HepG2 (cell line): ENCODE measurements at regions not wholly inside any gene's neighbourhood (a gene's known extent, or its start where the extent isn't known, plus 50 kb on each side); places are given as distances from the start of the nearest gene placed in this dataset.

Experiments
- ATAC-seq: fragments of 200-7000 bp; cut with Tn5 transposase; 3 replicates; pipeline ENCODE4 v1.9.1; 2020; ENCODE audit warnings: mild to moderate bottlenecking, moderate library complexity
- BruUV-seq: library from RNA; stranded (reverse); fragments of 400-500 nt; replicated peaks from 2 replicates; lab custom pipeline; 2021; lab: Mats Ljungman, UMichigan
- CTCF ChIA-PET: fragments of 300-600 bp; formaldehyde crosslinking; extraction: SDS; loops from one replicate; lab custom pipeline; 2021; ENCODE audit warnings: low total read pairs, inconsistent platforms, low intra/inter-chr PET ratio; lab: Yijun Ruan, JAX
- POLR2A ChIA-PET: fragments of 350-600 bp; sonication (Branson Sonifier 250); formaldehyde crosslinking; loops from one replicate; lab custom pipeline; 2020; ENCODE audit warnings: antibody characterized with exemption, inconsistent platforms; lab: Yijun Ruan, JAX
- DNase-seq: peaks from one replicate; pipeline ENCODE4 v3.0.0-alpha.2; 2015; ENCODE audit warnings: low spot score
- FAIRE-seq: peaks from 3 replicates; lab custom pipeline; 2011; peaks lifted over from hg19 to GRCh38; lab: Jason Lieb, UNC
- H2AFZ ChIP-seq: one replicate; pipeline ENCODE4 v1.6.1; 2011; ENCODE audit warnings: low read length, inconsistent platforms
- H3K27ac ChIP-seq: fragments of 300-600 bp; 3 replicates; pipeline ENCODE4 v1.8.0; 2011; ENCODE audit warnings: mixed run types, mild to moderate bottlenecking, mixed read lengths, low read length, inconsistent platforms; ENCODE audit not compliant: insufficient read depth; ENCODE audit errors: extremely low read length
- H3K27me3 ChIP-seq, 2 experiments: fragments of 200-600 bp in 1 of 2; 2 replicates in 1 of 2; 3 replicates in 1 of 2; pipeline versions ENCODE4 v1.6.0 to v1.8.0; 2011; ENCODE audit warnings: low read length in 2 of 2, mild to moderate bottlenecking in 2 of 2, moderate library complexity in 2 of 2, inconsistent platforms in 1 of 2; ENCODE audit not compliant: insufficient read depth in 2 of 2, control insufficient read depth in 1 of 2
- H3K36me3 ChIP-seq, 2 experiments: fragments of 200-600 bp in 1 of 2; replicated peaks in 1 of 2; 2 replicates in 1 of 2; 3 replicates in 1 of 2; pipeline versions ENCODE4 v1.5.1 to v1.8.0; 2011; ENCODE audit warnings: low read length in 2 of 2, inconsistent platforms in 1 of 2; ENCODE audit not compliant: insufficient read depth in 2 of 2, control insufficient read depth in 1 of 2
- H3K4me1 ChIP-seq: 2 replicates; pipeline ENCODE4 v1.5.1; 2012; ENCODE audit warnings: low read length, inconsistent platforms; ENCODE audit not compliant: insufficient read depth
- H3K4me2 ChIP-seq: 2 replicates; pipeline ENCODE4 v1.6.0; 2011; ENCODE audit warnings: low read depth, low read length, inconsistent platforms
- H3K4me3 ChIP-seq, 3 experiments: fragments of 200-600 bp in 1 of 3; sonication (generic), shearing (Covaris generic) in 1 of 3; replicated peaks in 1 of 3; 2 replicates each; pipeline ENCODE4 v1.5.1; 2011 to 2016; ENCODE audit warnings: low read length in 3 of 3, inconsistent platforms in 2 of 3, low read depth in 2 of 3, mild to moderate bottlenecking in 2 of 3, control low read depth in 1 of 3, mixed read lengths in 1 of 3; ENCODE audit not compliant: insufficient read depth in 1 of 3
- H3K79me2 ChIP-seq: one replicate; pipeline ENCODE4 v1.6.1; 2011; ENCODE audit warnings: low read length, inconsistent platforms; ENCODE audit not compliant: insufficient read depth
- H3K9ac ChIP-seq: 2 replicates; pipeline ENCODE4 v1.6.0; 2011; ENCODE audit warnings: mild to moderate bottlenecking, low read depth, low read length, inconsistent platforms; ENCODE audit not compliant: insufficient read depth
- H3K9me3 ChIP-seq: 2 replicates; pipeline ENCODE4 v1.5.1; 2012; ENCODE audit warnings: mild to moderate bottlenecking, low read length
- H4K20me1 ChIP-seq: 2 replicates; pipeline ENCODE4 v1.6.0; 2011; ENCODE audit warnings: inconsistent platforms, mild to moderate bottlenecking, low read length, moderate library complexity; ENCODE audit not compliant: insufficient read depth
- AKAP8 ChIP-seq: sonication (generic); formaldehyde crosslinking; IDR thresholded peaks from 2 replicates; pipeline ENCODE4 v1.5.1; 2020; ENCODE audit warnings: mild to moderate bottlenecking, missing genetic modification reagents
- FOXA1 ChIP-seq, 2 experiments: fragments of 450-650 bp in 1 of 2; sonication (generic) in 1 of 2; formaldehyde crosslinking in 1 of 2; IDR thresholded peaks; 2 replicates each; pipeline versions ENCODE4 v1.4.0 to v1.6.1; 2016 to 2020; ENCODE audit warnings: missing genetic modification reagents in 1 of 2
- HOXA3 ChIP-seq: sonication (generic); formaldehyde crosslinking; IDR thresholded peaks from 2 replicates; pipeline ENCODE4 v1.5.0; 2020; ENCODE audit warnings: missing genetic modification reagents
- PRDM15 ChIP-seq: sonication (generic); formaldehyde crosslinking; IDR thresholded peaks from 2 replicates; pipeline ENCODE4 v1.4.0; 2020; ENCODE audit warnings: missing genetic modification reagents
- RNF219 ChIP-seq: sonication (generic); formaldehyde crosslinking; IDR thresholded peaks from 2 replicates; pipeline ENCODE4 v1.5.0; 2020; ENCODE audit warnings: mild to moderate bottlenecking, missing genetic modification reagents
- SRSF9 ChIP-seq: fragments of 200-400 bp; formaldehyde crosslinking; IDR thresholded peaks from 2 replicates; pipeline ENCODE4 v1.6.1; 2018; ENCODE audit warnings: borderline replicate concordance, mild to moderate bottlenecking, low read depth, low read length; ENCODE audit not compliant: insufficient read depth, poor library complexity, severe bottlenecking
- TEF ChIP-seq: sonication (generic); formaldehyde crosslinking; IDR thresholded peaks from 2 replicates; pipeline ENCODE4 v1.5.0; 2020; ENCODE audit warnings: missing genetic modification reagents
- TIGD3 ChIP-seq: sonication (generic); formaldehyde crosslinking; IDR thresholded peaks from 2 replicates; pipeline ENCODE4 v1.5.1; 2020; ENCODE audit warnings: mild to moderate bottlenecking, missing genetic modification reagents, borderline replicate concordance
- ZBED4 ChIP-seq: sonication (generic); formaldehyde crosslinking; IDR thresholded peaks from 2 replicates; pipeline ENCODE4 v1.4.0; 2020; ENCODE audit warnings: missing genetic modification reagents, borderline replicate concordance
- ZC3H4 ChIP-seq: sonication (generic); formaldehyde crosslinking; IDR thresholded peaks from 2 replicates; pipeline ENCODE4 v1.4.0; 2020; ENCODE audit warnings: missing genetic modification reagents, borderline replicate concordance
- ZNF230 ChIP-seq: sonication (generic); formaldehyde crosslinking; IDR thresholded peaks from 2 replicates; pipeline ENCODE4 v1.4.0; 2020; ENCODE audit warnings: mild to moderate bottlenecking, missing genetic modification reagents
- ZNF451 ChIP-seq: sonication (generic); formaldehyde crosslinking; IDR thresholded peaks from 2 replicates; pipeline ENCODE4 v1.5.0; 2020; ENCODE audit warnings: mild to moderate bottlenecking, missing genetic modification reagents
- ZSCAN30 ChIP-seq: sonication (generic); formaldehyde crosslinking; IDR thresholded peaks from 2 replicates; pipeline ENCODE4 v1.5.0; 2020; ENCODE audit warnings: mild to moderate bottlenecking, missing genetic modification reagents
- in situ Hi-C: cut with HindIII; loops from 2 replicates; pipeline ENCODE4 v1.10.0; 2017; ENCODE audit warnings: low pct_unique_long_range_greater_than_20kb; ENCODE audit not compliant: extremely low pct_ligation_motif_present
- intact Hi-C: fragments of 100-400 bp; cut with micrococcal nuclease; formaldehyde crosslinking; loops from one replicate; pipeline ENCODE4 v1.10.0; 2022; ENCODE audit not compliant: unreplicated experiment

GRCh38 chr14:48553443-48553842, 878.0 kb upstream of the MDGA2 start:
- Histone ChIP-seq H3K9ac (no peak overlapping the region), H3K9me3 (peaks cover 93% of the 10 kb centered on the region), H2AFZ (no peak overlapping the region), H3K27ac (no peak overlapping the region), H3K79me2 (no peaks in the 10 kb centered on the region), H4K20me1 (no peaks in the 10 kb centered on the region), H3K36me3 (no peaks in the 10 kb centered on the region), H3K4me2 (no peak overlapping the region), H3K4me1 (no peaks in the 10 kb centered on the region), H3K27me3 (no peaks in the 10 kb centered on the region), H3K4me3 (no peak overlapping the region)
- intact Hi-C loops (no loop called here), in situ Hi-C loops (no loop called here)
- FAIRE-seq (no peak), DNase-seq (no peak), ATAC-seq (no peak)
- no TSS peak for BruUV-seq
- ChIA-PET CTCF (no interaction called here), POLR2A (no interaction called here)
- TF ChIP-seq ZNF451 (CRISPR knock-in tag), result no peak
- TF ChIP-seq SRSF9, result no peak
- TF ChIP-seq TEF, result no peak
- TF ChIP-seq TIGD3 (CRISPR knock-in tag), result no peak
- TF ChIP-seq FOXA1 (IDR thresholded peaks at IDR 0.05), result no peak
- no peak for TF ChIP-seq FOXA1 (CRISPR knock-in tag; IDR thresholded peaks at IDR 0.05)
- TF ChIP-seq HOXA3, result no peak
- TF ChIP-seq AKAP8 (CRISPR knock-in tag), result no peak
- TF ChIP-seq ZNF230 (CRISPR knock-in tag), result no peak
- TF ChIP-seq ZSCAN30 (CRISPR knock-in tag), result no peak
- no peak for TF ChIP-seq ZBED4 (CRISPR knock-in tag)
- no peak for TF ChIP-seq ZC3H4 (CRISPR knock-in tag)
- no peak for TF ChIP-seq PRDM15 (CRISPR knock-in tag)
- TF ChIP-seq RNF219 (CRISPR knock-in tag), result no peak
